IPS-18c (cell line): ENCODE measurements at regions not wholly inside any gene's neighbourhood (a gene's known extent, or its start where the extent isn't known, plus 50 kb on each side); places are given as distances from the start of the nearest gene placed in this dataset.

Source experiments
- H3K4me3 ChIP-seq: 2 replicates; pipeline ENCODE4 v1.7.0; 2013; ENCODE audit warnings: low read depth, mild to moderate bottlenecking, low read length, moderate library complexity; ENCODE audit not compliant: insufficient read depth
- H3K9me3 ChIP-seq: one replicate; pipeline ENCODE4 v1.6.1; 2013; ENCODE audit warnings: mild to moderate bottlenecking, low read length, moderate library complexity; ENCODE audit not compliant: control insufficient read depth, insufficient read depth

DNA sequence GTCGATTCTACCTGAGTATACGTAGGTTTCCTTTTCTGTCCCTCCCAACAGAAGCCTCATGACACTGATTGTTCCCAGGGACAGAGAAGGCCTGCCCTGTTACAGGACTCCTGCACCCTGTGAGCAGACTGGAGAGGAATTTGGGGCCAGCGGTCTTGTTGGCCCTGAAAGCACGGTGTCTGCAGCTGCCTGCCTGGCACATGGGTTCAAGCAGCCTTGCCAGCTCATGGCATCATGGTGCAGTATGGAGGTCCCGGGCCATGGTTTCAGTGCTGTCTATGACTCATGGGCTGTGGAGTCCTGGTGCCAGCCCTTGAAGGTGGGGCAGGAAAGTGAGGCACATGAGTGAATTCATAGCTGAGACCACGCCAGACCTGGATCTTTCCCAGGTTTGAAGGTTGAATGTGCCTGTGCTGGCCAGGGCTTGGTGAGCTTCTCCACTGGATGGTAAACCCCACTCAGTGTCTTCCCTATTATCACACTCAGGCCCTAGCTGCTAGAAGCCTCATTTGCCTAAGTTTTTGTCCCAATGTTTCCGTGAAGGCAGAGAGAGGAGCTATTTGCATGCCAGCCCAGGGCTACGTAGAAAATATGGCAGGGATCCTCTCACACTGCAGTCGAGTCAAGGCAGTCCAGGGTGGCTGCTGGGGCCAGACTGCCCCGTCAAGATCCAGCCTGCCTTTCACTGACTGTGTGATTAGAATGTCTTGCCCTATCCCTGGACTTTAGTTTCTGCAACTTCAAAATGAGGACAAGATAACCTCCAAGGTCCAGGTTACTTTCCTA is 277.2 kb upstream of the CCL2 start:
- Histone ChIP-seq H3K9me3 (no peaks in the 10 kb centered on the region), H3K4me3 (no peak overlapping the region)

- H3K9me3 ChIP-seq, result no peaks in the 10 kb centered on the region
Observed at GRCh38 chr17:33978889-33979288, 276.2 kb upstream of the CCL2 start.

GRCh38 chr17:33980193-33980592 is 274.9 kb upstream of the CCL2 start:
- Histone ChIP-seq H3K9me3 (no peaks in the 10 kb centered on the region), H3K4me3 (no peak overlapping the region)

More at GRCh38 chr17:33978889-33979288, 276.2 kb upstream of the CCL2 start:
- H3K4me3 ChIP-seq, result no peak overlapping the region

- H3K9me3 ChIP-seq, result no peaks in the 10 kb centered on the region
Observed at GRCh38 chr17:33981711-33982601, 273.1 kb upstream of the CCL2 start.

DNA sequence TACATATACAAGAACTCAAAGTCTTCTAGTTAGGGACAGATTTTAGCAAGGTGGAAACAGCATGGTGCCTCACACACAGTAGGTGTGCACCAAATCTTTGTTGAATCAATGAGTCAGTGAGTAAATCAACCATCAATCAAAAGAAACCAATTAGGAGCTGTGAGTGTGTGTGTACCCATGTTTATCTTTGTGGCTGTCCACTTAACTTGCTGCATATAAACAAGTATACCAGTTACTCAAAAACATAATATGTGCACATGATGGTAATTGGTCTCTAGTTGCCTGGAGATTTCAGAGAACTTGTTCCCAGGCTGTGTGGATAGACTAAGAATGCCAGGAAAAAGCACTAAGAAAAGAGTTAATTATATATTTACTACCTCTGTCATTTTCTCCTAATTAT is 272.2 kb upstream of the CCL2 start:
- Histone ChIP-seq H3K4me3 (no peak overlapping the region), H3K9me3 (no peaks in the 10 kb centered on the region)

More at GRCh38 chr17:33981711-33982601, 273.1 kb upstream of the CCL2 start:
- H3K4me3 ChIP-seq, result no peak overlapping the region

- Histone ChIP-seq H3K4me3 (no peak overlapping the region), H3K9me3 (no peaks in the 10 kb centered on the region)
Observed at GRCh38 chr17:33983824-33984574, 271.1 kb upstream of the CCL2 start.

GRCh38 chr17:33986088-33986487 is 269.0 kb upstream of the CCL2 start:
- Histone ChIP-seq H3K9me3 (no peaks in the 10 kb centered on the region), H3K4me3 (no peak overlapping the region)

GRCh38 chr17:33986566-33986965 is 268.5 kb upstream of the CCL2 start:
- Histone ChIP-seq H3K9me3 (no peaks in the 10 kb centered on the region), H3K4me3 (no peak overlapping the region)

GRCh38 chr17:33987162-33987561 is 267.9 kb upstream of the CCL2 start:
- H3K4me3 ChIP-seq, result no peak overlapping the region
- H3K9me3 ChIP-seq, result no peaks in the 10 kb centered on the region

DNA sequence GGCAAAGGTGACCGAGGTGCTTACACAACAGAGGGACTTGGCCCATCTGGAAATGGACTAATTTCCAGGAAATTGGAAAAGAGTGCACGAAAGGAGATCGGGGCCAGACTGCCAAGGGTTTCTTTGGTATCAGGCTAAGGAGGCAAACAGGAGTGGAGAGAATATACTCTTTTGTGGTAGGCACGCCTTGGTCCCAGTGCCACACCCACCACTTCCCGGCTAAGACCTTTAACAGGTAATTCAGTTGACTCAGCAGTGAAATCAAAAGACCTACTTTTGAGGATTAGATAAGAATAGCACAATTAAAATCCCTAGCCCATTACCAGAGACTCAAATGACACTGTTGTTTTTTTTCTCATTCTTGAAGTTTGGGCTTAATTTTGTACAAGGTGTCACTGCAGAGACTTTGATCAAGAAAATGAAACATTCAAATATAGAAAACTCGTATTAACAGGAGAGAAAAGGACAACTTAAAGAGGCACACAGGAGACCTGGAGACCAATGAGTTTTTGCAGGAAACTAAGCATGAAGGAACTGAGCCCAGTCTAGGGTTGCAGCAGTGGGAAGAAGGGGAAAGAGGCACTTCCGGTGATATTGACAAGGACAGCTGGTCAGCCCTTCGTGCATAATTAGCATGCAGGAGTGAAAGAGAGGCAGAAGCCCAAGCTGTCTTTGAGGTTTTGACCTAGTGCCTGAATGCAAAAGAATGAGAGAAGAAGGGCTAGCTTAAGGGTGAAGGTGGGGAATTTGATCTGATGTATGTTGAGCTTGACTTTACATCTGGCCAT is 265.5 kb upstream of the CCL2 start:
- Histone ChIP-seq H3K4me3 (no peak overlapping the region), H3K9me3 (no peaks in the 10 kb centered on the region)

DNA sequence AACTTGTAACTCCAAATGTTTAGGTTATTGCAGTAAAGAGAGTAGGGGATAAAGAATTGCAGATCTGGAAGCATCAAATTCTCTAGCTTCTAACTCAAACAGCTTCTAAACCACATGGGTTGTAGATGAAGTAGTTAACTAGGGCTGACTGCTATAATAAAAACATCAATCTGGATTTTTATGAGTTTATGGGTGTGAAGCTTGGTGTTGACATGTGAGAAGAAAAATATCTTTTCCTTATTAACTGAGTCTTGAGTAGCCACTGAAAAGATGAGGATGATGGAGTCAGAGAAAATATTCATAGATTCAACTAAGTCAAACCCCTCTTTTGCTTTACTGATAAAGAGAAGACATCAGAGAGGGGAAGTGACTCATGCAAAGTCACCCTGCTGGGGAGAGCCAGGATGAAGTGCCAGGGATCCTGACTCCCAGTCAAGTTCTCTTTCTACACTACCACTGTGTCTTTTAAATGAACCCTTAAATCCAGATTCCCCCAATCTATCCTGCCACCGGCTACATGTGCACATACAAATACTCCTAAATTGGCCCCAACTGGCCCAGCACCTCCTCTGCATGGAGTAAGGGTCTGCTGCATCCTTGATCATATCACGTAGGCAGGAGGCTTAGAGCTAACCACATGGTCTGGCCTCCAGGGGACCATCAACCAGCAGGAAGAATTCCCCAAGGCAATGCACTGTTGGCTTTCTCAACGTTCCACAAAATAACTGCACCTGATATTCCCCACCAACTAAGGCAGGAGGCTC is 264.0 kb upstream of the CCL2 start:
- Histone ChIP-seq H3K4me3 (no peak overlapping the region), H3K9me3 (no peaks in the 10 kb centered on the region)

GRCh38 chr17:33992113-33992512 is 263.0 kb upstream of the CCL2 start:
- H3K9me3 ChIP-seq, result no peaks in the 10 kb centered on the region

GRCh38 chr17:34000639-34001038 is 254.4 kb upstream of the CCL2 start:
- Histone ChIP-seq H3K4me3 (no peak overlapping the region), H3K9me3 (no peaks in the 10 kb centered on the region)

More at GRCh38 chr17:33992113-33992512, 263.0 kb upstream of the CCL2 start:
- no peak overlapping the region for H3K4me3 ChIP-seq

- H3K4me3 ChIP-seq, result no peak overlapping the region
- H3K9me3 ChIP-seq, result no peaks in the 10 kb centered on the region
Observed at GRCh38 chr17:34001246-34001645, 253.8 kb upstream of the CCL2 start.

DNA sequence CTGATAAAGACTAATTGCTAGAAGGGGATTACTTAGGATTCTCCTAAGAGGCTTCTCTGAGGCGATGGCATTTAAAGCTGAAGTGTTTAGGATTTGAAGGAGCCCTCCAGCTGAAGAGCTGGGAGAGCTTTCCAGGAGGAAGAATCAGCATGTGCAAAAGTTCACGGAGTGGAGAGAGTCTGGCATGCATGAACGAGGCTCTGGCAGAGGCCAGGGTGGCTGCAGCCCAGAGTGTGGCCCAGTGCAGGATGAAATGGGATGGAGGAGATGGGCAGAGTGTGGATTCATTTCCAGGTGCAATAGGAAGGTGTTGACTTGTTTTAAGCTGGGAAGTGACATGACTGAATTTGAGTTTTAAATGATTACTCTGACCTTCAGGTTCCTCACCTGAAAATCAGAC is 249.0 kb upstream of the CCL2 start:
- Histone ChIP-seq H3K9me3 (no peaks in the 10 kb centered on the region), H3K4me3 (no peak overlapping the region)

GRCh38 chr17:34008125-34008524 is 247.0 kb upstream of the CCL2 start:
- Histone ChIP-seq H3K4me3 (no peak overlapping the region), H3K9me3 (no peaks in the 10 kb centered on the region)
